ENCODE measurements at regions not wholly inside any gene's neighbourhood (a gene's known extent, or its start where the extent isn't known, plus 50 kb on each side); places are given as distances from the start of the nearest gene placed in this dataset.

GRCh38 chr11:71093783-71094182 lies 158.6 kb downstream of the SHANK2 start (continued):
- TF ChIP-seq NELFE (IDR thresholded peaks at IDR 0.05; ENCODE audit: insufficient read depth, insufficient read length) (no peak), CREM (IDR thresholded peaks at IDR 0.05; ENCODE audit: low read depth) (no peak), HNRNPL (IDR thresholded peaks at IDR 0.05; ENCODE audit: low read depth, low read length) (no peak), CHD4 (IDR thresholded peaks at IDR 0.05; ENCODE audit: insufficient read depth, insufficient replicate concordance, low read depth, low read length, poor library complexity, severe bottlenecking) (no peak), ZBTB11 (CRISPR knock-in tag; IDR thresholded peaks at IDR 0.05) (no peak)

GRCh38 chr11:71091506-71092265 lies 160.7 kb downstream of the SHANK2 start:
- H2AFZ ChIP-seq (ENCODE audit: low read depth, low read length): no peak overlapping the region
- peaks cover 0 to 38% of the 10 kb centered on the region in 2 experiments; a peak in 3 of 5 replicates for H3K27me3 ChIP-seq (ENCODE audit: control insufficient read depth in 2 of 2, insufficient read depth in 2 of 2, low read length in 2 of 2)
- intact Hi-C loops (cut with micrococcal nuclease): no loop called here
- no peak overlapping the region for H3K9ac ChIP-seq (ENCODE audit: insufficient read depth in 1 of 2, low read depth in 2 of 2, low read length in 2 of 2)
- 0% methylated on average over 10 of the region's 11 CpGs for WGBS (ENCODE audit: insufficient coverage, low coverage, missing lambda C conversion rate)
- no peak for DNase-seq (ENCODE audit: extremely low read depth in 1 of 4, low spot score in 3 of 4)
- H3K27ac ChIP-seq (ENCODE audit: extremely low read depth, low read depth, low read length): no peak overlapping the region
- ChIA-PET CTCF (ENCODE audit: low intra/inter-chr PET ratio) (no interaction called here), POLR2A (no interaction called here)
- H3K9me3 ChIP-seq (replicated peaks; ENCODE audit: control insufficient read depth, insufficient read depth, low read depth, low read length): no peaks in the 10 kb centered on the region
- no peaks in the 10 kb centered on the region for H3K79me2 ChIP-seq (ENCODE audit: control insufficient read depth, insufficient read depth, low read length)
- in situ Hi-C loops (cut with MboI): no loop called here
- H4K20me1 ChIP-seq (replicated peaks; ENCODE audit: control insufficient read depth, insufficient read depth, low read length): no peaks in the 10 kb centered on the region
- no TSS peak for BruUV-seq (replicated peaks)
- H3K4me1 ChIP-seq (replicated peaks in 1 of 2; ENCODE audit: control insufficient read depth in 2 of 2, insufficient read depth in 2 of 2, low read length in 2 of 2): peaks cover 0 to 3% of the 10 kb centered on the region in 2 experiments; a peak in 1 of 5 replicates
- H3K36me3 ChIP-seq (ENCODE audit: control insufficient read depth, insufficient read depth, low read length): no peaks in the 10 kb centered on the region
- H3K4me3 ChIP-seq: no peak overlapping the region
- H3K9me1 ChIP-seq (ENCODE audit: control insufficient read depth, insufficient read depth, low read length): no peaks in the 10 kb centered on the region
- FAIRE-seq: no peak
- ATAC-seq: no peak
- no peak overlapping the region for H3K4me2 ChIP-seq (ENCODE audit: insufficient read depth, low read length)
- TF ChIP-seq NONO (IDR thresholded peaks at IDR 0.05; ENCODE audit: low read depth in 2 of 2, low read length in 1 of 2) (no peak), CBFA2T3 (IDR thresholded peaks at IDR 0.05) (no peak), TBL1XR1 (IDR thresholded peaks at IDR 0.05; ENCODE audit: low read length in 2 of 2) (no peak), USF1 (CRISPR knock-in tag; IDR thresholded peaks at IDR 0.05) (no peak), NFATC3 (IDR thresholded peaks at IDR 0.05) (no peak), ZBTB11 (CRISPR knock-in tag; IDR thresholded peaks at IDR 0.05) (no peak)
